A673 (cell line): ENCODE measurements at regions not wholly inside any gene's neighbourhood (a gene's known extent, or its start where the extent isn't known, plus 50 kb on each side); places are given as distances from the start of the nearest gene placed in this dataset.

ENCODE experiments used
- BruUV-seq: library from RNA; stranded (reverse); fragments of 400-500 nt; replicated peaks from 2 replicates; lab custom pipeline; 2021; lab: Mats Ljungman, UMichigan
- CTCF ChIA-PET: fragments of 300-600 bp; sonication (Branson Sonifier 250); formaldehyde crosslinking; loops from one replicate; lab custom pipeline; 2022; ENCODE audit warnings: antibody characterized with exemption; lab: Charles Lee
- POLR2A ChIA-PET: fragments of 300-600 bp; sonication (Branson Sonifier 250); formaldehyde crosslinking; loops from one replicate; lab custom pipeline; 2022; ENCODE audit warnings: antibody characterized with exemption; ENCODE audit not compliant: low non-redundant PET; lab: Charles Lee
- DNase-seq: peaks from one replicate; pipeline ENCODE4 v3.0.0-alpha.2; 2015; ENCODE audit warnings: low spot score
- H3K27ac ChIP-seq: fragments of 200-600 bp; sonication (generic); 2 replicates; pipeline ENCODE4 v1.5.1; 2016; ENCODE audit warnings: mixed run types, low read depth, mild to moderate bottlenecking, mixed read lengths, antibody characterized with exemption, low read length; ENCODE audit not compliant: poor library complexity, severe bottlenecking
- H3K27me3 ChIP-seq: fragments of 200-600 bp; sonication (generic); replicated peaks from 2 replicates; pipeline ENCODE4 v1.6.1; 2017; ENCODE audit warnings: mixed run types, low read depth, mild to moderate bottlenecking, mixed read lengths, antibody characterized with exemption, low read length; ENCODE audit not compliant: insufficient read depth, poor library complexity
- H3K36me3 ChIP-seq: fragments of 200-600 bp; sonication (generic); 2 replicates; pipeline ENCODE4 v1.6.1; 2016; ENCODE audit warnings: mixed run types, mild to moderate bottlenecking, mixed read lengths, antibody characterized with exemption, low read length; ENCODE audit not compliant: insufficient read depth, poor library complexity, severe bottlenecking
- H3K4me1 ChIP-seq: fragments of 200-600 bp; sonication (generic); 2 replicates; pipeline ENCODE4 v1.6.1; 2017; ENCODE audit warnings: mixed run types, mild to moderate bottlenecking, mixed read lengths, antibody characterized with exemption, low read length; ENCODE audit not compliant: insufficient read depth, poor library complexity, severe bottlenecking
- H3K4me3 ChIP-seq: fragments of 200-600 bp; sonication (generic); 2 replicates; pipeline ENCODE4 v1.5.1; 2016; ENCODE audit warnings: low read depth, mixed run types, mild to moderate bottlenecking, mixed read lengths, low read length; ENCODE audit not compliant: poor library complexity, severe bottlenecking
- H3K9me3 ChIP-seq: fragments of 200-600 bp; sonication (generic); 2 replicates; pipeline ENCODE4 v1.6.1; 2016; ENCODE audit warnings: mixed run types, low read depth, mild to moderate bottlenecking, mixed read lengths, antibody characterized with exemption, low read length; ENCODE audit not compliant: poor library complexity, severe bottlenecking
- EZH2 ChIP-seq: fragments of 200-600 bp; sonication (generic); IDR thresholded peaks from 2 replicates; pipeline ENCODE4 v1.6.1; 2017; ENCODE audit warnings: borderline replicate concordance, low read depth, mild to moderate bottlenecking, mixed read lengths, antibody characterized with exemption, low read length; ENCODE audit not compliant: poor library complexity, severe bottlenecking
- intact Hi-C: fragments of 100-400 bp; cut with micrococcal nuclease; formaldehyde crosslinking; loops from one replicate; pipeline ENCODE4 v1.10.0; 2022; ENCODE audit not compliant: unreplicated experiment
- TF ChIP-seq, protein P1 (sequence below): fragments of 300-800, 200-600 bp; sonication (generic); conservative IDR thresholded peaks from 2 replicates; pipeline ENCODE4 v1.5.1; 2017; ENCODE audit warnings: low read depth, mild to moderate bottlenecking, antibody characterized with exemption, low read length, moderate library complexity, mixed read lengths

DNA sequence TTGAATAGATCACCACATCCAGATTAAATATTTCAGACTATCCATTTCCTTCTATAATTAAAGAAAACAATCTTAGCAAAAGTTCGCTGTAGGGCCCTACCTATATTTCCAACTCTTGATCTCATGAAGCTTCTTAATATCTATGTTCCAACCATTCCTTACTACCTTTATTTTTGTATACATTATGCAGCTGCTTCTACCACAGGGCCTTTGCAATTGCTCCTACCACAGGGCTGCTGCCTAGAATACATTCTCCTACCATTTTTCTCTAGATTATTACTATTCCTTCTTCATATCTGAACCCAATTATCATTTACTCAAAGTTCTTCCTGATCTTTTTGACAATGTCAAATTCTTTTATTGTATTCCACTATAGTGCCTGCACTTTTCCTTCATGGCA, 516.6 kb downstream of the RFPL4B start:
- no peak for DNase-seq
- CTCF ChIA-PET, result no interaction called here
- Histone ChIP-seq H3K27ac (no peak overlapping the region), H3K9me3 (no peaks in the 10 kb centered on the region), H3K4me3 (no peak overlapping the region), H3K27me3 (no peaks in the 10 kb centered on the region), H3K36me3 (no peaks in the 10 kb centered on the region), H3K4me1 (no peaks in the 10 kb centered on the region)
- BruUV-seq, result no TSS peak
- TF ChIP-seq EZH2, result no peak
- TF ChIP-seq, protein P1, sequence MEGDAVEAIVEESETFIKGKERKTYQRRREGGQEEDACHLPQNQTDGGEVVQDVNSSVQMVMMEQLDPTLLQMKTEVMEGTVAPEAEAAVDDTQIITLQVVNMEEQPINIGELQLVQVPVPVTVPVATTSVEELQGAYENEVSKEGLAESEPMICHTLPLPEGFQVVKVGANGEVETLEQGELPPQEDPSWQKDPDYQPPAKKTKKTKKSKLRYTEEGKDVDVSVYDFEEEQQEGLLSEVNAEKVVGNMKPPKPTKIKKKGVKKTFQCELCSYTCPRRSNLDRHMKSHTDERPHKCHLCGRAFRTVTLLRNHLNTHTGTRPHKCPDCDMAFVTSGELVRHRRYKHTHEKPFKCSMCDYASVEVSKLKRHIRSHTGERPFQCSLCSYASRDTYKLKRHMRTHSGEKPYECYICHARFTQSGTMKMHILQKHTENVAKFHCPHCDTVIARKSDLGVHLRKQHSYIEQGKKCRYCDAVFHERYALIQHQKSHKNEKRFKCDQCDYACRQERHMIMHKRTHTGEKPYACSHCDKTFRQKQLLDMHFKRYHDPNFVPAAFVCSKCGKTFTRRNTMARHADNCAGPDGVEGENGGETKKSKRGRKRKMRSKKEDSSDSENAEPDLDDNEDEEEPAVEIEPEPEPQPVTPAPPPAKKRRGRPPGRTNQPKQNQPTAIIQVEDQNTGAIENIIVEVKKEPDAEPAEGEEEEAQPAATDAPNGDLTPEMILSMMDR, result no peak
- intact Hi-C loops, result no loop called here
- POLR2A ChIA-PET, result no interaction called here

DNA sequence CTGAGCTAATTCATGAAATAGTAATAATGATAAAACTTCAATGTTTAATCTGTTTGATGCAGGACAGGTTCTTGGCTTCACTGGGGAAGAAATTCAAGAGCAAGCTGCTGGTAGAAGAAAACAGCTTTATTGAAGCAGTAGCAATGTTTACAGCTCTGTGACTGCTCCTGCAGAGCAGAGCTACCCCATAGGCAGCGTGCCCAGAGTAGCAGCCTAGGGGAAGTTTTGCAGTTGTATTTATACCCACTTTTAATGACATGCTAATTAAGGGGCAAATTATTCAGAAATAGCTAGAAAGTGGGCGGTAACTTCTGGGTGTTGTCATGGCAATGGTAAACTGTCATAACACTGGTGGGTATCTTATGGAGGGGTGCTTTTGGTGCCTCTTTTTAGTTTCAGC, 518.0 kb downstream of the RFPL4B start:
- TF ChIP-seq, protein P1, result no peak
- no peak for TF ChIP-seq EZH2
- no peak for DNase-seq
- H3K4me1 ChIP-seq, result no peaks in the 10 kb centered on the region
- ChIA-PET CTCF (no interaction called here), POLR2A (no interaction called here)
- intact Hi-C loops, result no loop called here
- BruUV-seq, result no TSS peak
- H3K4me3 ChIP-seq, result no peak overlapping the region
- H3K9me3 ChIP-seq, result no peaks in the 10 kb centered on the region
- H3K27ac ChIP-seq, result no peak overlapping the region
- H3K36me3 ChIP-seq, result no peaks in the 10 kb centered on the region
- no peaks in the 10 kb centered on the region for H3K27me3 ChIP-seq

DNA sequence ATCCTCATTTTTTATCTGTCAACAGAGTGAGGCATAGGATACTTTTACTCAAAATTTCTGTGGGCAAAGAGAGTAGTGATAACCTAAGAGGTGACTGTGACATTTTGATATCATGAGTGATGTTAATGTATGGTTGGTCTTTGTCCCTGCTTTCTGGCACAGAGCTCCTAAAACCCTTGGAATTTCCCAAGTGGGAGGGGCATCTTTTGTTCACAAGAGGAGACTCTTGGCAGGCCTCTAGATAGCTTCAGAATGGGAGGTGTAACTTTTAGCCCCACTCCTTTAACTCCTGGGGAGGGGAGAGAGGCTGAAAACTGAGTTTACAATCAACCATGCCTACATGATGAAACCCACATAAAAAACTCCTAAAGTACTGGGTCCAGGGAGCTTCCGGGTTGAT, 527.8 kb downstream of the RFPL4B start:
- intact Hi-C loops, result loop anchor here (5.0 kb wide), 1 partner anchor 982 kb away; the partner anchor contains the start of gene MARCKS
- no peak overlapping the region for H3K4me3 ChIP-seq
- H3K27ac ChIP-seq, result no peak overlapping the region
- TF ChIP-seq EZH2, result no peak
- TF ChIP-seq, protein P1, result no peak
- no TSS peak for BruUV-seq
- ChIA-PET POLR2A (interaction anchor here (0.5 kb wide), 1 partner anchor 194 kb away, joined by 3 read pairs; no protein-coding TSS in a partner anchor), CTCF (interaction anchor here (0.6 kb wide), 1 partner anchor 30 kb away, joined by 3 read pairs; no protein-coding TSS in a partner anchor)
- peak; percentile 33 for DNase-seq
- no peaks in the 10 kb centered on the region for H3K4me1 ChIP-seq
- no peaks in the 10 kb centered on the region for H3K27me3 ChIP-seq
- H3K36me3 ChIP-seq, result no peaks in the 10 kb centered on the region
- no peaks in the 10 kb centered on the region for H3K9me3 ChIP-seq
